GM23248 (cell line): ENCODE measurements at regions not wholly inside any gene's neighbourhood (a gene's known extent, or its start where the extent isn't known, plus 50 kb on each side); places are given as distances from the start of the nearest gene placed in this dataset.

Experiments
- EZH2 ChIP-seq: fragments of 200-600 bp; sonication (generic); IDR thresholded peaks from 2 replicates; pipeline ENCODE4 v1.6.1; 2018; ENCODE audit warnings: antibody characterized with exemption, mild to moderate bottlenecking; ENCODE audit not compliant: insufficient read depth, poor library complexity, severe bottlenecking
- EZH2phosphoT487 ChIP-seq: fragments of 200-600 bp; sonication (generic); IDR thresholded peaks from 2 replicates; pipeline ENCODE4 v1.6.1; 2018; ENCODE audit warnings: antibody characterized with exemption, moderate library complexity, mild to moderate bottlenecking, low read depth; ENCODE audit not compliant: insufficient read depth

- TF ChIP-seq EZH2, result no peak
- no peak for TF ChIP-seq EZH2phosphoT487
Observed at GRCh38 chr4:177960566-177960965, 518.3 kb upstream of the AGA start.
